Vagina (tissue), 2 donors: ENCODE measurements at regions not wholly inside any gene's neighbourhood (a gene's known extent, or its start where the extent isn't known, plus 50 kb on each side); places are given as distances from the start of the nearest gene placed in this dataset.

Experiments used
- CTCF ChIP-seq, 3 experiments: fragments of 450-650 bp in 2 of 3; fragments of 200-600 bp in 1 of 3; sonication (generic) in 1 of 3; IDR thresholded peaks; one replicate each; pipeline ENCODE4 v1.5.1; 2017 to 2019; ENCODE audit warnings: antibody characterized with exemption in 3 of 3, mild to moderate bottlenecking in 2 of 3, moderate library complexity in 2 of 3
- POLR2A ChIP-seq, 2 donors: fragments of 450-650 bp; IDR thresholded peaks; one replicate each; pipeline ENCODE4 v1.6.1; 2017; ENCODE audit warnings: antibody characterized with exemption in 2 of 2, mild to moderate bottlenecking in 2 of 2, moderate library complexity in 2 of 2
- POLR2AphosphoS5 ChIP-seq, 2 donors: sonication (generic); formaldehyde crosslinking; IDR thresholded peaks; one replicate each; pipeline ENCODE4 v1.9.0; 2017; ENCODE audit warnings: antibody characterized with exemption in 2 of 2, mild to moderate bottlenecking in 2 of 2, low read depth in 1 of 2; ENCODE audit not compliant: insufficient read depth in 1 of 2

- TF ChIP-seq POLR2AphosphoS5 (IDR thresholded peaks at IDR 0.05; ENCODE audit: insufficient read depth in 1 of 2, low read depth in 1 of 2) (no peak), POLR2A (IDR thresholded peaks at IDR 0.05) (no peak), CTCF (IDR thresholded peaks at IDR 0.05) (no peak)
Measured at GRCh38 chr4:24727390-24728224, 67.8 kb upstream of the SOD3 start.
